SKM-1 (cell line): ENCODE measurements at regions not wholly inside any gene's neighbourhood (a gene's known extent, or its start where the extent isn't known, plus 50 kb on each side); places are given as distances from the start of the nearest gene placed in this dataset.

Experiments used
- DNase-seq: peaks from one replicate; lab custom pipeline; 2025; ENCODE audit not compliant: unreplicated experiment; lab: John Stamatoyannopoulos, UW

GRCh38 chr12:58131986-58132755 is 190.8 kb downstream of the ATP23 start:
- DNase-seq, result no peak

- DNase-seq, result no peak
Measured at GRCh38 chr12:58138424-58138823, 197.1 kb downstream of the ATP23 start.

- DNase-seq, result no peak
Measured at GRCh38 chr12:58139894-58140293, 198.5 kb downstream of the ATP23 start.

- DNase-seq, result no peak
Measured at GRCh38 chr12:58140395-58140794, 199.0 kb downstream of the ATP23 start.

DNA sequence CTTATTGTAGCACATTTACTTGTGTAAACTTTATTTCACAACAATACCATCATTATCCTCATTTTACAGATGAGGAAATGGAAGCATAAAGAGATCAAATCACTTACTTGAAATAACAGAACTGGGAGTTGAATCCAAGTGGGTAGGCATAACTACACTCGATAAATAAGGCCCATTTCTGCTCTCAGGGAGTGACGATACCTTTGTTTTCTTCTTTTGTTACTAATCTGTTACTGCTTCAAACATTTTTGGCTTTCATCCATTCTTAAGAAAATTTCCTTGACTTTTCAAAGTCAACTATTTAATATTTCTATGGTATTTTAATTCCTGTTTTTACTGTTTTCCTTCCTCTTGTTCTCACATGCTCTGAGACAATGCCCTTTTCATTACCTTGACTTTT is 201.6 kb downstream of the ATP23 start:
- DNase-seq, result no peak

DNA sequence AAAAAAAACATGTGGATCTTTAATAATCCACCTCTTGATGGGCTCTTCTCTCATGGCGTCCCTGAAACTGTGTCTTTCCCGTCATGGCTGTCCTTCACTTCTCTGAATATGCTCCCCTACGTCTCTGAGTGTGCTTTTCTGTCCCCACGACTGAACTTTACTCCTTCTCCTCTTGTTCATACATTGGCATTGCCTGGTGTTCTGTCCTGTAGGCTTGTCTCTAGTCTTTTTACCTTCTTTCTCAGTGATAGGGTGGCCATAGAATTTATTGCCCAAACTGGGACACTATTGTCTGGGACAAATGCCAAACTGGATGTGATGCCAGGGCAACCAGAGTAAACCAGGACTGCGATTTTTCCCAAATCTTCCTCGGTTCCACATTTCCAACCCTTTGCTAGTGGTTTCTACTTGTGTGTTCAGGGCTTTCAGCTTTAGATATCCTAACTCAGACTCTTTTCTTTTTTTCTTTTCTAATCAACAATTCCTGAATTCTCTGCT is 202.2 kb downstream of the ATP23 start:
- DNase-seq, result no peak

DNA sequence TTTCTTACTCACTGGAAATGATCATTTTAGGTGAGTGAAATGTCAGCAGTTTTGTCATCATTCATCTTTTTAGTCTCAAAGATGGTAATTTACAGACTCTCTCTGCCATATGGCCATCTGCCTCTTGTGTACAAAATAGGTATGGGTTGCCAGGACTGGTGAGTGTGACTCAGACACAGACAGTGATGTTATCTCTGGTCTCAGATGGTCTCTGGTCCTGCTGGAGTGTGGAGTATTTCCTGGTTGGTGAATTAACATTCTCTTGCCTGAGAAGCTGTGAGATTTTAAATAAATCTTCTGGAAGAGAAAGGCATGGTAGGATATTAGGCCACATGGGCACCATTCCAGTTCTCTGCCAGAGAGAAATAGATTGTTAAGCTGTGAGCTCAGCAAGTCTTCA is 207.0 kb downstream of the ATP23 start:
- no peak for DNase-seq

GRCh38 chr12:58148976-58149375 is 207.6 kb downstream of the ATP23 start:
- DNase-seq, result no peak

GRCh38 chr12:58154359-58154758 is 213.0 kb downstream of the ATP23 start:
- DNase-seq, result no peak

DNA sequence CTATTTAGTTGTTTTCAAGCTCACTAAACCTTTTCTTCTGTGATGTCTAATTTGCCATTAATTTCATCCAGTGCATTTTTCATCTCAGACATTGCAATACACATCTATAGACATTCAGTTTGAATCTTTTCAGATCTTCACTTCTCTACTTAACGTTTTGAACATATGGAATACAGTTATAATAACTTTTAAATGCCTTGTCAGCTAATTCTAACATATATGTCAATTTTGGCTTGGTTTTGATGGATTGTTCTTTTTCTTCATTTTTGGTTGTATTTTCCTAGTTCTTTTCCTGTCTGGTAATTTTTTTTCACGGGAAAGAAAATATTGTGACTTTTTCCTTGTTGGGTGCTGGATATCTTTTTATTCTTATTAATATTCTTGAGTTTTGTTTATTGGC is 215.3 kb downstream of the ATP23 start:
- no peak for DNase-seq

GRCh38 chr12:58159941-58160340 is 218.6 kb downstream of the ATP23 start:
- DNase-seq, result no peak

GRCh38 chr12:58161773-58162172 is 220.4 kb downstream of the ATP23 start:
- no peak for DNase-seq

DNA sequence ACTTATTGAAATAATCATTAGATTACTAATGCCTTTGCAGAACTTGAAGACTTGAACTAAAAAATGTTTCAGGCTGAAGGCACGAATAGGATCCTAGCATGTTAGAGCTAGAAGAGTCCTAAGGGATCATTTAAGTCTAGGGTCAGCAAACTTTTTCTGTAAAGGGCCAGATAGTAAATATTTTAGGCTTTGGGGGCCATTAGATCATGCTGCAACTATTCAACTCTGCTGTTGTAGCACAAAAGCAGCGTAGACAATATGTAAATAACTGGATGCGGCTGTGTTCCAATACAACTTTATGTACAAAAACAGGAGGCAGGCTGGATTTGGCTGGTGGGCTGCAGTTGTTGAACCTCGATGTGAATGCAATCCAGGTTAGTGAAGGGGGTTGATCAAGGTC is 221.7 kb downstream of the ATP23 start:
- DNase-seq, result no peak

GRCh38 chr12:58166643-58167042 is 225.3 kb downstream of the ATP23 start:
- no peak for DNase-seq

DNA sequence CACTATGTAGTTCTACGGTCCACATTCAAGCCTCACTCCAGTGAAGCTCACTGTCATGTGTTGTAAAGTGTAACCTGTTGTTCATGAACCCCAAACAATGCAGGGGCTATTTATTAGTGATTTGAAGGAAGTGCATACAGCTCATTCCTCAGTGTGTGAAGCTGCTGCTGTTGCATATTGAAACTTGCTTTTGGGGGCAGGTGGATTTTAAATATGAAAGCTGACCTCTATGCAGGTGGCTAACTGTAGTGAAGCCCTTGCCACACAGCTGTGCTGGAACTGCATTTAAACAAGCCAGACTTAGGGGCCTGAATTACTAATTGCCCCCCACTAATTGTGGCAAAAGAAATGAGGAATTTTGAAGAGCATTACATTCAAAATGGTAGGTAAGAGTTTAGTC is 226.3 kb downstream of the ATP23 start:
- no peak for DNase-seq

DNA sequence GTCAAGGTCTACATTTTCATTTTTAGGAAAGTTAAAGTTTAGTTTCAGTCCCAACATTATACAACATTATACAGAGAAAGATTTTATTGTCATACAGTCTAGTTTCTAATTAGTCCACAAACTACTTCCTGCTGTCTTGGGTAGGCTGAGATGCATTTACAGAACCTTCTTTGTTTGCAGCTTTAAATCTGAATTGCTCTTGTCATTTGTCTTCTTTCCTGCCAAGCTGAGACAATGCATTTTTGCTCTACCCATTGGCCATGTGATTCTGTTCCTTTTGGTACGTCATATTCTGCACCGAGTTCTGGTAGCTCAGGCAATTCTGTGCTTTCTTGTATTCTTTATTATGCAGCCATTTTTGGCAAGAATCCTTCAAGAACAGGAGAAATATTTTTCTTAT is 228.5 kb downstream of the ATP23 start:
- DNase-seq, result no peak

DNA sequence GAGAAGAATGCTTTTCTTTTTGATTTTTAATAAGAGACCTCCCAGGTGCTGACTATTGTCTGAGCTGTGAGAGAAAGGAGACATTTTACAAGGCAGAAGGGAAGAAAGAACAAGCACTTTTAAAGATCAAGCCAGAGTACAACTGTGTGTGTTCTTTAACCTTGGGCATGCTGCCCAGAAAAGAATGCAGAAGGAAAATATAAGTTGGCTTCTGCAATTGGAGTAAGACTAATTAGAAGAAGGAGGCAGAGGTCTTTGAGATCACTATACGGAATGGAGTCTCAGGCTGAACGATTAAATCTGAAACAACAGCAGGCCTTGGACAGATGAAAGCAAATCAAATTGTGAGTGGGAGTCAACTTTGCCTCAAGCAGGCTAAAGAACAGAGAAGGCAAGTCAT is 230.5 kb downstream of the ATP23 start:
- DNase-seq, result no peak

DNA sequence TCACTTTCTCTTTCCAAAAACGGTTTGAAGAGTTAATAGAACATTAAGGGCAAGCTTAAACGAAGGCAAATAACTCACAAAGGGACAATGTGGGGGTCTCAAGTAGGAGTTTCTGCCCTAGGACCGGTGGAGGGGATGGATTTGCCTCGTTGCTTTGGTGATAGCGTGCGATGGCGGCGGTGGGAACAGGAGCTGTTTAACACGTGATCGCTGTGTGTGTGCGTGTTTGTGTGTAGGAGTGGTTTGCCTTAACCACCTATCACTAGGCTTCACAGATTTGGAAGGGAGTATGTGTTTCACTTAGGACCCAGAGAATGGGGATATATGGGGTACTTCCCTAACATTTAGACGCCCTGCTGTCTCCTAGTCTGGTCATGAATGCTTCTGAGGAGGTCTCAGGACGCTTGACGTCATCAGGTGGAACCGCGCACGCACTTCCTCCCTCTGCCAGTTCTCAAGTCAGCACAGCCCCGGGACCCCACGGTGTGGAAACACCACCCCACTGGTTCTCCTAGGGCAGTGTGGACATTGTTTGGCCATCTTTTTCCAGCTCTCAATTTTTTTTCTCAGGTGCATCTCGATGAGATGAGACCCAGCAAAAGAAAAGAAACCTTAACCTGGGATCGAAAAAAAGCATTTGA is 231.2 kb downstream of the ATP23 start:
- DNase-seq, result no peak

- DNase-seq, result no peak
Measured at GRCh38 chr12:58174316-58174715, 232.9 kb downstream of the ATP23 start.

GRCh38 chr12:58176296-58176869 is 235.0 kb downstream of the ATP23 start:
- DNase-seq, result no peak

DNA sequence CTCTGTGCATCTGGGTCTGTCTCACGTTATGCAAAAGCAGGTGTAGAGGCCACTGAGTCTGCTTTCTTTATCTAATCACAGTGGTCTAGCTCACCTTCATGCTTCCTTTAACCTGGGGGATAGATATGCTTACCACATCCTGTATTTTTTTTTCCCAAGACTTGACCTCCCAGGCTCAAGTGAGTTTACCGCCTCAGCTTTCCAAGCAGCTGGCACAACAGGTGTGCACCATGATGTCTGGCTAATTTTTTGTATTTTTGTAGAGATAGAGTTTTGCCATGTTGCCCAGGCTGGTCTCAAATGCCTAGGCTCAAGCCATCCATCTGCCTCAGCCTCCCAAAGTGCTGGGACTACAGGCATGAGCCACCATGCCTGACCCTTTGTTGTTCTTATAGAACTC is 236.0 kb downstream of the ATP23 start:
- DNase-seq, result no peak

- DNase-seq, result no peak
Measured at GRCh38 chr12:58184212-58184611, 242.8 kb downstream of the ATP23 start.
